ENCODE measurements at regions not wholly inside any gene's neighbourhood (a gene's known extent, or its start where the extent isn't known, plus 50 kb on each side); places are given as distances from the start of the nearest gene placed in this dataset.

DNA sequence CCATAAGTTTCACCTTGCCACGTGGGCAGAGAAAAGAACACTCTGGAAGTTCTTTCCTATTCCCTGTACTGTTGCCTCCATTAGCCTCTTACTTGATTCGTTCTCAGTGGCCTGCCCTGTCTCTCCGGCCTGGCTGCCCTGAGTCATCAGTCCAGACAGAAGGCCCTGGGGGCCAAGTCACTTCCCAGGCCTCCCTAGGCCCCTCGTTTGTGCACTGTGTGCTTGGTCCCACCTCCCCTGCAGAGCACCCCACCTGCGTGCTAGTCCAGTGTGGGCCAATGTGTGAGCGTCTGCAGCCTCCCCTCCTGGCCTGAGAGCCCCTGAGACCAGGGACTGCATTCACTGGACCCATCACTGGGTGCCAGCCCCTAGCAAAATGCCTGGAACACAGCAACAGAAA, 191.2 kb upstream of the RREB1 start:
- Mint-ChIP-seq H3K36me3 (ENCODE audit: low read depth) (no peaks in the 10 kb centered on the region), H3K4me3 (ENCODE audit: low read depth) (no peak overlapping the region), H3K27me3 (ENCODE audit: low read depth) (peaks cover 44% of the 10 kb centered on the region), H3K9me3 (no peaks in the 10 kb centered on the region), H3K27ac (no peak overlapping the region), H3K4me1 (ENCODE audit: low read depth) (peaks cover 24% of the 10 kb centered on the region)
- no peak for DNase-seq (ENCODE audit: low spot score)
- intact Hi-C loops (cut with micrococcal nuclease): loop anchor here (5.0 to 10.0 kb wide), 2 partner anchors 239 to 328 kb away; no protein-coding TSS in a partner anchor

DNA sequence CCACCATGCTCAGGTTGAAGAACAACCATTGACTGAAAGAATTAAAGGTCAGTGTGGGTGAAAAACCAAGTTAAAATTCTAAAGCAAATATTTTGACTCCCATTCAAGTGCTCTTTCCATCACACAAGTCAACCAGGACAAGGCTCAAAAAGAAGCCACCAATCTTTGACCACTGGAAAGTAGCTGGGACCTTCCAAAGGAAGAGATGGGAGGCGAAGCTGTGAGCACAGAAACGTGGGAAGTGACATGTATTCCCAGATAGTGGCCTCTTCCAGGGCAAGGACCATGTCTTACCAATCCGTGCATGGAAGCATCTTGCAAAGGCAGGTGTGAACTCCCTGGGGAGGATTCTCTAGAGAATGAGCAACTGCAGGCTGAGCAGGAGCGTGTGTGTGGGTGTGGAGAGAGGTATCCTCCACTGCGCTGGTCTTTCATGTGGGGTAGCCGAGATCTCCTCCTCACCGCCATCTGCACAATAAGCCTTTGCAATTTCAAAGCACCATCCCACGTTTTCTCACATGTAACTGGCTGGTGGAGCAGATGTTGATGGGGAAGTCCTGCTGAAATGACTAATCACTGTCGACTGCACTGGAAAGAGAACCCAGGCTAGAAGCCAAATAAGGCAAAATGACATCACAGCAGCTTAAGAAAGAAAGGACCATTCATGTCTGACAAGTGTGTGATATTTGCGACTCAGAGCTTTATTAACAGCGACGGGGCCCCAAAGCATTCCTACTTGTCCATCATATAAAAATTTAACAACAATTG, 189.4 kb upstream of the RREB1 start:
- Mint-ChIP-seq H3K4me1 (ENCODE audit: low read depth) (peaks cover 24% of the 10 kb centered on the region), H3K36me3 (ENCODE audit: low read depth) (no peaks in the 10 kb centered on the region), H3K9me3 (no peaks in the 10 kb centered on the region), H3K27ac (peak overlapping the region; percentile 16), H3K27me3 (ENCODE audit: low read depth) (peaks cover 31% of the 10 kb centered on the region), H3K4me3 (ENCODE audit: low read depth) (no peak overlapping the region)
- intact Hi-C loops (cut with micrococcal nuclease): loop anchor here (1.0 to 10.0 kb wide), 7 partner anchors 62 to 326 kb away; partner anchors contain the start of gene RREB1
- peak; percentile 24 for DNase-seq (ENCODE audit: low spot score)

DNA sequence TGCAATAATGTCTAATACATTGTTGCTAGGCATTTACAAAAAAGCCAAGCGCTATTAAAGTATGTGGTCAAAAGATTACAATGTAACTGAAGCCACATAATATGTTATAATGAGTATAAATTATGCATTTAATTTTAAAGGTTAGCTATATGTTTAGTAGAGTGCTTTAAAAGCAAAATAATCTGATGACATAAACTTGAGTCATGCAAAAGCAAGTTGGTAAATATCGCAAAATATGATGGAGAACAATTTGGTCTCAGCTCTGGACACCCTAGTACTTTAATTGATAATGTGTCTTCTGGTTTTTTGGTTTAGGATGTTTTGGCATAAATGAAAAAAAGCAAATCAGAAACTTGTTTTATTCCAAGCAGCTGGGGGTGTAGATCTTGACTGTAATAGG, 188.6 kb upstream of the RREB1 start:
- peaks cover 24% of the 10 kb centered on the region for H3K4me1 Mint-ChIP-seq (ENCODE audit: low read depth)
- H3K27ac Mint-ChIP-seq: no peak overlapping the region
- no peak for DNase-seq (ENCODE audit: low spot score)
- no peaks in the 10 kb centered on the region for H3K9me3 Mint-ChIP-seq
- H3K27me3 Mint-ChIP-seq (ENCODE audit: low read depth): peaks cover 25% of the 10 kb centered on the region
- H3K4me3 Mint-ChIP-seq (ENCODE audit: low read depth): no peak overlapping the region
- intact Hi-C loops (cut with micrococcal nuclease): loop anchor here (2.0 to 10.0 kb wide), 3 partner anchors 154 to 326 kb away; no protein-coding TSS in a partner anchor
- no peaks in the 10 kb centered on the region for H3K36me3 Mint-ChIP-seq (ENCODE audit: low read depth)

DNA sequence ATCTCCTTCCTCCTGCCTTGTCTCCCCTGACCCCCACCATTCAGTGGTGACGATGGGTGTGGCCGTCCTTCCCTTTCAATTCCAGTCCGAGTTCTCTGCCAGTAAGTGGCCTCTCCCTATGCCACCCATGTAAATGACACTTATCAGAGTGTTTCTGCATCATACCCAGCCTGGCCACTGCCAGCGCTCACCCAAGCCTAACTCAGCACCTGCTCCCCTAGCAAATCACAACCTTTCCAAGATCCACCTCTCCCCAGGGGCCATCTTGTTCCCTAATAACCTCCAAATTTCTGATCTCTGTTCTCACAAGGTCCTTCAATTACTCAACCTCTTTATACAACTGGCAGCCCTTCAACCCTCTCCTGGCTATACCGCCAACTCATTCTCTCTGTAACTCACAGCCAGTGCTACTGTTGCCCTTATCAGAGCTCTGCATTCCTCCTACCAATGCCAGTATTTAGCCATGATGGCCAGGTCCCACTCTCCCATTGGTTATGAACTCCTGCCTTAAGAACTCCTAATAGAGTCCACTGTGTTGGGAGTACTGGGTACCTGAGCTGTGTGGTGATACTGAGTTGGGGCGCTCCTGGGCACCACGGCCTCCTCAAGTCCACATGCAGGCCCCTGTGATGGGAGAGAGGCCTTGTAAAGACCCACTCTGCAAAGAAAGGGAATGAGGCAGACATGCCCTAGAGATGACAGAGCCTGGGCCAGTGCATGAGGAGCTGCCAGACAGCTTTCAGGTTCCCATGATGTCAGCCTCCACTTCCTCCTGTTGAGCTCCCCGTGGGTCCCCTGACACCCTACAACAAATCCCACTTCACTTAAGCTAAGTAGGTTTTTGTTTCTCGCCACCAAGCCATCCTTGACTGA, 187.4 kb upstream of the RREB1 start:
- no peak for DNase-seq (ENCODE audit: low spot score)
- Mint-ChIP-seq H3K36me3 (ENCODE audit: low read depth) (no peaks in the 10 kb centered on the region), H3K4me3 (ENCODE audit: low read depth) (no peak overlapping the region), H3K27me3 (ENCODE audit: low read depth) (peaks cover 20% of the 10 kb centered on the region), H3K4me1 (ENCODE audit: low read depth) (peaks cover 22% of the 10 kb centered on the region), H3K9me3 (no peaks in the 10 kb centered on the region), H3K27ac (no peak overlapping the region)
- intact Hi-C loops (cut with micrococcal nuclease): no loop called here

DNA sequence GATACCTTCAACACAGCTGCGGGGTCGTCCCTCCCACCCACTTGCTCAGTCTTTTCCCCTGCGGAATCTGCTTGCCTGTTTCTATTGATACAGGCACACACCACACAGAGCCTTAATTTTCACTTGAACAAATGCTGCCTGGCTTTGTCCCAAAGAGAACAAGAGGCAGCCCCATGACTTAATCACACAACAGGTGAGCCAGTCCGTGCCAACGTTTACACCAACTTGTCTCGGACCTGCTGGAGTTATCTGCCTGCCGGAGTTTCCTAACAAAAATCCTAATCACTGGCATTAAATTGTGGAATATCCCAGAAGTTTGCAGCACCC, 186.8 kb upstream of the RREB1 start:
- H3K4me3 Mint-ChIP-seq (ENCODE audit: low read depth): no peak overlapping the region
- H3K4me1 Mint-ChIP-seq (ENCODE audit: low read depth): peaks cover 21% of the 10 kb centered on the region
- H3K9me3 Mint-ChIP-seq: no peaks in the 10 kb centered on the region
- DNase-seq (ENCODE audit: low spot score): no peak
- peaks cover 26% of the 10 kb centered on the region for H3K27me3 Mint-ChIP-seq (ENCODE audit: low read depth)
- no peaks in the 10 kb centered on the region for H3K36me3 Mint-ChIP-seq (ENCODE audit: low read depth)
- intact Hi-C loops (cut with micrococcal nuclease): no loop called here
- no peak overlapping the region for H3K27ac Mint-ChIP-seq

DNA sequence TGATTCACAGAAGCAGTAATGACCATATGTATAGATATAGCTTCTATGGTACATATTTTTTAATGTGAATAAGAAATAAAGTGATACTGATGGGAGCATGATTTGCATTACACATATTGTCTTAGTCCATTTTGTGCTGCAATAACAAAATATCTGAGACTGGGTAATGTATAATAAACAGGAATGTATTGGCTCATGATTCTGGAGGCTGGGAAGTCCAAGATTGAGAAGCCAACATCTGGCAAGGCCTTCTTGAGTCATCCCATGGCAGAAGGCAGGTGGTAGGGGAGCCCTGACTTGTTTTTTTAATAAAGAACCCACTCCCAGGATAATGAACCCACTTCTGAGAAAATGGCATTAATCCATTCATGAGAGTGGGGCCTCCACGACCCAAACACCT, 185.6 kb upstream of the RREB1 start:
- Mint-ChIP-seq H3K27me3 (ENCODE audit: low read depth) (peaks cover 36% of the 10 kb centered on the region), H3K4me1 (ENCODE audit: low read depth) (peaks cover 12% of the 10 kb centered on the region), H3K4me3 (ENCODE audit: low read depth) (no peak overlapping the region), H3K9me3 (no peaks in the 10 kb centered on the region), H3K36me3 (ENCODE audit: low read depth) (no peaks in the 10 kb centered on the region), H3K27ac (no peak overlapping the region)
- DNase-seq (ENCODE audit: low spot score): no peak
- intact Hi-C loops (cut with micrococcal nuclease): no loop called here

DNA sequence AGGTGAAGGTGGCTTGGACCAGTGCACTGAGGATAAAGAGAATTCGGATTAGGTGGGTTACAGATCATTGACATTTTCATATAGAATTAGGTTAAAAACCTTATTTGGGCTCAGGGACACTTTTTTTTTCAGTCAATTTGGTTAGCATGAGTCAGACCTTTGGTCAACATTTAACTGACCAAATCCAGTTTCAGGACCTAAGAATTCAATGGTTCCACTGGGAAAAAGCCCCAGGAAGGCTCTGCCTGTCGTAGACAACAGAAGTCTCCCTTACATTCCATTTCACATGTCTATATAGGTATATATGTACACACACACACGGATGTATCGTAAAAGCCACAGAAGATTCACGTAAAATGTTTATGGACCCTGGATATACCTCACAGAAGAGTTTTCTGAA, 184.2 kb upstream of the RREB1 start:
- no peaks in the 10 kb centered on the region for H3K36me3 Mint-ChIP-seq (ENCODE audit: low read depth)
- H3K4me1 Mint-ChIP-seq (ENCODE audit: low read depth): peaks cover 3% of the 10 kb centered on the region
- H3K4me3 Mint-ChIP-seq (ENCODE audit: low read depth): no peak overlapping the region
- no peaks in the 10 kb centered on the region for H3K9me3 Mint-ChIP-seq
- intact Hi-C loops (cut with micrococcal nuclease): no loop called here
- no peak overlapping the region for H3K27ac Mint-ChIP-seq
- DNase-seq (ENCODE audit: low spot score): no peak
- peaks cover 34% of the 10 kb centered on the region for H3K27me3 Mint-ChIP-seq (ENCODE audit: low read depth)

DNA sequence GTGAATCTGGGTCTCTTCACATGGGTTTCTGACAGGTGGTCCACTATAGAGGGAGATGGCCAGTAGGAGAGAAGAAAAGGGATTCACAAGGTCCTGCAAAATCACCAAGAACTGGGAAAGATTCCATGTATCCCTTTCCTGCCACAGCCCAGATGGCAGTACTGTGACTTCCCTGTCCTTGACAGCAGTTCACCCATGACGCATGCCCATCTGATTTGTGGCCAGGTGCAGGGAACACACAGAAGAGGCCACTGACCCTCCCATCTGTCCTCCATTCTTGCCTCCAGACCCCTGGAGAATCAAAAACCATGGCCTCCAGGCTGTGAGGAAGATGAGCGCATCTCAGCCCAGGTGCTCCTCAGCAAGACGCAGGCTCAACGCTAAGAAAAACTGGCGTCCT, 183.1 kb upstream of the RREB1 start:
- intact Hi-C loops (cut with micrococcal nuclease): no loop called here
- H3K36me3 Mint-ChIP-seq (ENCODE audit: low read depth): no peaks in the 10 kb centered on the region
- no peak for DNase-seq (ENCODE audit: low spot score)
- peaks cover 34% of the 10 kb centered on the region for H3K27me3 Mint-ChIP-seq (ENCODE audit: low read depth)
- H3K4me1 Mint-ChIP-seq (ENCODE audit: low read depth): peaks cover 1% of the 10 kb centered on the region
- H3K4me3 Mint-ChIP-seq (ENCODE audit: low read depth): no peak overlapping the region
- H3K9me3 Mint-ChIP-seq: no peaks in the 10 kb centered on the region
- no peak overlapping the region for H3K27ac Mint-ChIP-seq

DNA sequence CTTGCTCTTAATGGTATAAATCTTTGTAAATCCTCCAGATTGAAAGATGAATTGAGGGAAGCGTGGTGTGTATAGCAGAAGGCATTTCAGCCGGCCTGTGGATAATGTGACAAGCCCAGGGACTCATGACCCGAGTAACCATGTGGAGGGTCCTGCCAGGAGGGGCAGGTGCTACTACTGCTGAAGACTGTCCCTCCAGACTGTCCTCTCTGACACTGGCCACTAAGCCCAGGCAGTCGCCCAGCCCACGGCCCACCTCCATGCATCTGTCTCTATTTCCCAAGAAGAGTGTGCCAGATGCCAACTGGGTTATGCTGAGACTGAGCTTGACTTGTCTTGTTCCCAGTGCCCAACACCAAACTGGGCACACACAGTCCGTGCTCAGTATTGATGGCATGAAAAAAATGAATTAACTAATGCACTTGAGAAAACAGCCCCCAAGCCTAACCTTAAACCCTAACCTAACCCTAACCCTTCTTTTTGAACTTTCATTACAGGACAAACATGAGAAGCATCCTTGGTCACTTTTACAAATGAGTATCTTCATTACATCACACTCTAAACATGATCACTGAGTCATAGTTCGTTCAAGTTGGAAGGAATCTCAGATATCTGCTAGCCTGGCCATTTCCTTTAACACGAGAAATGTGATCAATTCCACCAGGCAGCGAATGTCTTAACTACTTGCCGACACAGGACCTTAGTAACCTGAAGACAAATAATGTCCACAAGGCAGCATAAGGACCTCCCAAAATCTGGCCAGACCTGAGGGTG, 182.2 kb upstream of the RREB1 start:
- no peaks in the 10 kb centered on the region for H3K4me1 Mint-ChIP-seq (ENCODE audit: low read depth)
- peaks cover 29% of the 10 kb centered on the region for H3K27me3 Mint-ChIP-seq (ENCODE audit: low read depth)
- no peak overlapping the region for H3K27ac Mint-ChIP-seq
- no peak for DNase-seq (ENCODE audit: low spot score)
- no peaks in the 10 kb centered on the region for H3K36me3 Mint-ChIP-seq (ENCODE audit: low read depth)
- no peaks in the 10 kb centered on the region for H3K9me3 Mint-ChIP-seq
- no peak overlapping the region for H3K4me3 Mint-ChIP-seq (ENCODE audit: low read depth)
- intact Hi-C loops (cut with micrococcal nuclease): no loop called here

DNA sequence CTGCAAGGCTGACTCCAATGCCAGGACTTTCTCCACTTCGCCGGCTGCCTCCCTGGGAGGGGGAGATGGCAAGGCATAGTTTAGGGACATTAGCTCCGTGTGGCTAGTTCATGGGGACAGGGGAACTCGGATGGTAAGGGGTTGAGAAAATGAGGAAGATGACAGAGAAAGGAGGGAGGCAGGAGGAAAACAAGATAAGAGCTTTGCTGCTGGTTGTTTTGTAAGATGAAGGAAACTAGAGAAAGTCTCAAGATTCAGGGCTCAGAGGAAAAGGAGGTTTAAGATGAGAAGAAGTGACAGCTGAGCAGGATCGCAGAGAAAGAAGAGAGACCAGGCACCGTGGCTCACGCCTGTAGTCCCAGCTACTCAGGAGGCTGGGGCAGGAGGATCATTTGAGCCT, 180.9 kb upstream of the RREB1 start:
- no peaks in the 10 kb centered on the region for H3K4me1 Mint-ChIP-seq (ENCODE audit: low read depth)
- no peaks in the 10 kb centered on the region for H3K9me3 Mint-ChIP-seq
- H3K27ac Mint-ChIP-seq: no peak overlapping the region
- no peak for DNase-seq (ENCODE audit: low spot score)
- H3K27me3 Mint-ChIP-seq (ENCODE audit: low read depth): peaks cover 27% of the 10 kb centered on the region
- no peaks in the 10 kb centered on the region for H3K36me3 Mint-ChIP-seq (ENCODE audit: low read depth)
- intact Hi-C loops (cut with micrococcal nuclease): no loop called here
- no peak overlapping the region for H3K4me3 Mint-ChIP-seq (ENCODE audit: low read depth)

DNA sequence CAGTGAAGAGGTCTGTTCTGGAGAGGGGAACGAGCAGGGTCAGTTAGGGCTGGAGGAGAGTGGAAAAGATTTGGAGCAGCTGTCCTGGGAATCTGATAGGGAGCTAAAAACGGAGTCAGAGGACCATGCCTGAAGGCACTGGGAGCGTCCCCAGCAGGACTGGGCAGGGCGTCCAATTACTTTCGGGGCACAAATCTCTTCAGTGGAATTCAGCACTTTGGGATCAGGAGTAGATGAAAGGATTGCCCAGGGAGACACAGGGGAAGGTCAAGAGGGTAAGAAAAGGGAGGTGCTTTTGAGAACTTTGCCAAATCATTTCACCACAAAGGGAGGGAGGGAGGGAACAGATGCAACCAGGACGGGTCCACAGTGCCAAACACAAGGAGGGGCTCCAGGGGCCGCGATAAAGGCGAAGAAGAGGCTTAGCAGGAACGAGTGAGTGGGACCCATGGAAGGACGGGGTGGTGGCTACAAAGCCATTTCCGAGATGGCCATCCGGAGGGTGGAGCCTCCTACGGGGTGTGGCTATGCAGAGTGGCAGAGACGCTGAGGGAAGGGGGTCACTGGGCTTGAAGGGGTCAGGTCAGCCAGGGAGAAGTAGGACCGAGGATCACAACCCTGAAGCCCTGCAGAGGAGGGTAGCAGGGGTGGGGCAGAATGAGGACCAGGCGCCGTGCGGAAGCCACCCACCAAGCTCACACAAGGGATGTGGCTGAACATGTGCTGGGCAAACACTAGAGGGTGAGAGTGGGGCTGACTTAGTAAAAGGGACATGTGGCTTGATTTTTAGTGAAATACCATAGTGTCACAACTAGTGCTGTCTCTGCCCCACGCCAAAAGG, 180.0 kb upstream of the RREB1 start:
- intact Hi-C loops (cut with micrococcal nuclease): no loop called here
- Mint-ChIP-seq H3K9me3 (no peaks in the 10 kb centered on the region), H3K36me3 (ENCODE audit: low read depth) (no peaks in the 10 kb centered on the region), H3K27ac (no peak overlapping the region), H3K4me1 (ENCODE audit: low read depth) (no peaks in the 10 kb centered on the region), H3K27me3 (ENCODE audit: low read depth) (peaks cover 26% of the 10 kb centered on the region), H3K4me3 (ENCODE audit: low read depth) (no peak overlapping the region)
- DNase-seq (ENCODE audit: low spot score): no peak

DNA sequence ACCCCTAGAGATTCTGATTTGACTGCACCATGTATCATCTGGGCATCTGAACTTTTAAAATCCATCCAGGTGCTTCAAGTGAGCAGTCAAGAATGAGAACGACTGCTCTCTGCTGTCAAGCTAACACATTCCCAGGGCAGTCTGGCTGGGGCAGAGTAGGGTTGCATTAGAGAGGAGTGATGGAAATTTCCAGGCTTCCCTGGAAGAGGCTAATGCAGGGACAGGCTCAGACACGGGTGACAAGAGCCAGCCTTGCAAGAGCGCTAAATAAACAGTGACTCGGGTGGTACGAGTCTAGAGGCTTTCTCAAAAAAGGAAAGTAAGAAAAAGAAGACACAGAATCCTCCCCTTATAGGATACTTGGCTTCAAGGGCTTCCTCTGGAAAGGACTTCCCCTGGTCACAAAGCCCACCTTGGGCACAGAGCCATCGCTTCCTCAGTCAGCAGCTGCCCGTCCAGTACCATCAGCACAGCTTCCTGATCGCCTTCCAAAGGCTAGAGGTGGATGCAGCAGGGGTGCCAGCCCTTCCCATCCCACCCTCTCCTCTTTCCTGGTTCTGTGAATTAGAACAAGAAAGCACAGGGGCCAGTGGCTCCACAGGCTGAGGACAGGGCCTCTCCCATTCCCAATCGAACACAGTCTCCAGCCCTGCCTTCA, 177.4 kb upstream of the RREB1 start:
- Mint-ChIP-seq H3K4me1 (ENCODE audit: low read depth) (no peaks in the 10 kb centered on the region), H3K27ac (no peak overlapping the region), H3K27me3 (ENCODE audit: low read depth) (peaks cover 27% of the 10 kb centered on the region), H3K4me3 (ENCODE audit: low read depth) (no peak overlapping the region), H3K9me3 (no peaks in the 10 kb centered on the region), H3K36me3 (ENCODE audit: low read depth) (no peaks in the 10 kb centered on the region)
- intact Hi-C loops (cut with micrococcal nuclease): no loop called here
- no peak for DNase-seq (ENCODE audit: low spot score)
